Vagina (tissue), 2 donors: ENCODE measurements at regions not wholly inside any gene's neighbourhood (a gene's known extent, or its start where the extent isn't known, plus 50 kb on each side); places are given as distances from the start of the nearest gene placed in this dataset.

Experiments
- DNase-seq, 2 donors: peaks; one replicate each; pipeline ENCODE4 v3.0.0-alpha.2; 2017; ENCODE audit errors: extremely low spot score in 2 of 2
- H3K27ac ChIP-seq: fragments of 200-600 bp; sonication (generic); one replicate; pipeline ENCODE4 v1.5.1; 2019
- H3K27me3 ChIP-seq: fragments of 200-600 bp; sonication (generic); one replicate; pipeline ENCODE4 v1.5.1; 2019
- H3K36me3 ChIP-seq, 2 donors: fragments of 200-600 bp; sonication (generic); one replicate each; pipeline ENCODE4 v1.5.1; 2017 to 2019
- H3K4me1 ChIP-seq: fragments of 200-600 bp; sonication (generic); one replicate; pipeline ENCODE4 v1.5.1; 2019
- H3K4me3 ChIP-seq, 2 donors: fragments of 200-600 bp; sonication (generic); 1 replicate in 1 of 2; 2 replicates in 1 of 2; pipeline ENCODE4 v1.5.1; 2016 to 2019
- H3K9me3 ChIP-seq: fragments of 200-600 bp; sonication (generic); one replicate; pipeline ENCODE4 v1.5.1; 2019
- CTCF ChIP-seq, 3 experiments: fragments of 450-650 bp in 2 of 3; fragments of 200-600 bp in 1 of 3; sonication (generic) in 1 of 3; IDR thresholded peaks; one replicate each; pipeline ENCODE4 v1.5.1; 2017 to 2019; ENCODE audit warnings: antibody characterized with exemption in 3 of 3, mild to moderate bottlenecking in 2 of 3, moderate library complexity in 2 of 3
- POLR2A ChIP-seq, 2 donors: fragments of 450-650 bp; IDR thresholded peaks; one replicate each; pipeline ENCODE4 v1.6.1; 2017; ENCODE audit warnings: antibody characterized with exemption in 2 of 2, mild to moderate bottlenecking in 2 of 2, moderate library complexity in 2 of 2
- POLR2AphosphoS5 ChIP-seq, 2 donors: sonication (generic); formaldehyde crosslinking; IDR thresholded peaks; one replicate each; pipeline ENCODE4 v1.9.0; 2017; ENCODE audit warnings: antibody characterized with exemption in 2 of 2, mild to moderate bottlenecking in 2 of 2, low read depth in 1 of 2; ENCODE audit not compliant: insufficient read depth in 1 of 2
- intact Hi-C: fragments of 100-400 bp; cut with DNase I; formaldehyde crosslinking; loops from one replicate; pipeline ENCODE4 v1.15.1; 2023

GRCh38 chr2:30338475-30338874, 107.1 kb downstream of the LBH start:
- Histone ChIP-seq H3K4me3 (no peak overlapping the region), H3K9me3 (no peaks in the 10 kb centered on the region), H3K4me1 (no peaks in the 10 kb centered on the region), H3K27me3 (no peaks in the 10 kb centered on the region), H3K27ac (no peak overlapping the region), H3K36me3 (no peaks in the 10 kb centered on the region)
- no peak for DNase-seq
- TF ChIP-seq POLR2AphosphoS5 (IDR thresholded peaks at IDR 0.05; ENCODE audit: insufficient read depth in 1 of 2, low read depth in 1 of 2) = no peak
- no peak for TF ChIP-seq POLR2A (IDR thresholded peaks at IDR 0.05)
- TF ChIP-seq CTCF (IDR thresholded peaks at IDR 0.05) = no peak
- intact Hi-C loops = no loop called here

- TF ChIP-seq POLR2A (IDR thresholded peaks at IDR 0.05) (no peak), CTCF (IDR thresholded peaks at IDR 0.05) (no peak), POLR2AphosphoS5 (IDR thresholded peaks at IDR 0.05; ENCODE audit: insufficient read depth in 1 of 2, low read depth in 1 of 2) (no peak)
- intact Hi-C loops = no loop called here
- no peak for DNase-seq
Measured at GRCh38 chr2:30339071-30339470, 107.7 kb downstream of the LBH start.

GRCh38 chr2:30341500-30342267, 105.4 kb upstream of the LCLAT1 start:
- no peak for TF ChIP-seq POLR2AphosphoS5 (IDR thresholded peaks at IDR 0.05; ENCODE audit: insufficient read depth in 1 of 2, low read depth in 1 of 2)
- H3K4me3 ChIP-seq = no peak overlapping the region
- no peak overlapping the region for H3K27ac ChIP-seq
- no peaks in the 10 kb centered on the region for H3K4me1 ChIP-seq
- H3K36me3 ChIP-seq = no peaks in the 10 kb centered on the region
- no peak for DNase-seq
- no peaks in the 10 kb centered on the region for H3K9me3 ChIP-seq
- intact Hi-C loops = no loop called here
- H3K27me3 ChIP-seq = no peaks in the 10 kb centered on the region

More at GRCh38 chr2:30339071-30339470, 107.7 kb downstream of the LBH start:
- no peak overlapping the region for H3K27ac ChIP-seq
- no peaks in the 10 kb centered on the region for H3K27me3 ChIP-seq
- H3K36me3 ChIP-seq = no peaks in the 10 kb centered on the region
- H3K4me1 ChIP-seq = no peaks in the 10 kb centered on the region
- H3K9me3 ChIP-seq = no peaks in the 10 kb centered on the region
- no peak overlapping the region for H3K4me3 ChIP-seq

GRCh38 chr2:30346471-30347169, 100.4 kb upstream of the LCLAT1 start:
- intact Hi-C loops = no loop called here
- no peak for TF ChIP-seq CTCF (IDR thresholded peaks at IDR 0.05)
- peak; percentile 31 to 58 for TF ChIP-seq POLR2AphosphoS5 (IDR thresholded peaks at IDR 0.05; ENCODE audit: insufficient read depth in 1 of 2, low read depth in 1 of 2)
- no peak for TF ChIP-seq POLR2A (IDR thresholded peaks at IDR 0.05)

GRCh38 chr2:30348825-30349224, 98.2 kb upstream of the LCLAT1 start:
- Histone ChIP-seq H3K27me3 (no peaks in the 10 kb centered on the region), H3K4me3 (no peak overlapping the region), H3K36me3 (no peaks in the 10 kb centered on the region), H3K9me3 (no peaks in the 10 kb centered on the region), H3K27ac (no peak overlapping the region), H3K4me1 (no peaks in the 10 kb centered on the region)
- no peak for DNase-seq
- no peak for TF ChIP-seq POLR2A (IDR thresholded peaks at IDR 0.05)
- no peak for TF ChIP-seq CTCF (IDR thresholded peaks at IDR 0.05)
- TF ChIP-seq POLR2AphosphoS5 (IDR thresholded peaks at IDR 0.05; ENCODE audit: insufficient read depth in 1 of 2, low read depth in 1 of 2) = no peak
- intact Hi-C loops = no loop called here

More at GRCh38 chr2:30346471-30347169, 100.4 kb upstream of the LCLAT1 start:
- Histone ChIP-seq H3K4me3 (peak overlapping the region in 1 of 2 donors; percentile 29), H3K4me1 (no peaks in the 10 kb centered on the region), H3K9me3 (no peaks in the 10 kb centered on the region), H3K27me3 (no peaks in the 10 kb centered on the region), H3K27ac (no peak overlapping the region), H3K36me3 (no peaks in the 10 kb centered on the region)
- no peak for DNase-seq
